Common myeloid progenitor, CD34-positive (primary cell): ENCODE measurements at regions not wholly inside any gene's neighbourhood (a gene's known extent, or its start where the extent isn't known, plus 50 kb on each side); places are given as distances from the start of the nearest gene placed in this dataset.

Experiments used
- CTCF ChIA-PET: fragments of 350-600 bp; sonication (Branson Sonifier 250); formaldehyde crosslinking; loops from one replicate; lab custom pipeline; 2021; ENCODE audit warnings: antibody characterized with exemption; lab: Charles Lee
- POLR2A ChIA-PET: fragments of 350-600 bp; sonication (Branson Sonifier 250); formaldehyde crosslinking; loops from one replicate; lab custom pipeline; 2021; ENCODE audit warnings: antibody characterized with exemption; lab: Charles Lee
- DNase-seq, 3 donors: peaks; one replicate each; pipeline versions ENCODE4 v3.0.0 to v3.0.0-alpha.2; 2013
- H3K27ac ChIP-seq, 2 experiments: 1 replicate in 1 of 2; 2 replicates in 1 of 2; pipeline ENCODE4 v1.7.0; 2013; ENCODE audit warnings: inconsistent platforms in 2 of 2, low read length in 2 of 2, mild to moderate bottlenecking in 2 of 2, low read depth in 1 of 2, moderate library complexity in 1 of 2; ENCODE audit not compliant: severe bottlenecking in 2 of 2, insufficient read depth in 1 of 2, poor library complexity in 1 of 2
- H3K27me3 ChIP-seq, 5 experiments: replicated peaks in 2 of 5; 1 replicate in 3 of 5; 2 replicates in 2 of 5; pipeline versions ENCODE4 v1.6.1 to v1.7.0; 2013; ENCODE audit warnings: low read length in 4 of 5, mild to moderate bottlenecking in 2 of 5, moderate library complexity in 2 of 5, inconsistent platforms in 1 of 5; ENCODE audit not compliant: insufficient read depth in 5 of 5, control insufficient read depth in 4 of 5
- H3K36me3 ChIP-seq, 4 experiments: 1 replicate in 2 of 4; 2 replicates in 2 of 4; pipeline versions ENCODE4 v1.6.1 to v1.7.0; 2013; ENCODE audit warnings: low read length in 3 of 4, control low read depth in 1 of 4, mild to moderate bottlenecking in 1 of 4; ENCODE audit not compliant: control insufficient read depth in 4 of 4, insufficient read depth in 4 of 4
- H3K4me1 ChIP-seq, 4 experiments: 1 replicate in 3 of 4; 2 replicates in 1 of 4; pipeline versions ENCODE4 v1.6.1 to v1.7.1; 2013; ENCODE audit warnings: low read length in 3 of 4, mild to moderate bottlenecking in 3 of 4, control low read depth in 1 of 4, inconsistent platforms in 1 of 4, moderate library complexity in 1 of 4; ENCODE audit not compliant: control insufficient read depth in 4 of 4, insufficient read depth in 4 of 4; ENCODE audit errors: control extremely low read depth in 1 of 4
- H3K4me3 ChIP-seq, 7 experiments: 1 replicate in 4 of 7; 2 replicates in 3 of 7; pipeline versions ENCODE4 v1.5.1 to v1.7.0; 2013; ENCODE audit warnings: mild to moderate bottlenecking in 7 of 7, low read length in 6 of 7, moderate library complexity in 6 of 7, inconsistent platforms in 2 of 7, low read depth in 2 of 7, control low read depth in 1 of 7; ENCODE audit not compliant: insufficient read depth in 4 of 7, control insufficient read depth in 1 of 7; ENCODE audit errors: extremely low read depth in 1 of 7
- H3K9me3 ChIP-seq, 5 experiments: 1 replicate in 4 of 5; 2 replicates in 1 of 5; pipeline versions ENCODE4 v1.6.1 to v1.7.1; 2013; ENCODE audit warnings: low read length in 4 of 5, mild to moderate bottlenecking in 2 of 5, inconsistent platforms in 1 of 5, low read depth in 1 of 5, moderate library complexity in 1 of 5; ENCODE audit not compliant: control insufficient read depth in 4 of 5, insufficient read depth in 2 of 5; ENCODE audit errors: control extremely low read depth in 1 of 5
- WGBS: methylation state at CpG from one replicate; pipeline ENCODE4 v1.1.5; 2013; ENCODE audit not compliant: insufficient coverage; 5-methylcytosine and 5-hydroxymethylcytosine counted together

- no peaks in the 10 kb centered on the region for H3K36me3 ChIP-seq
- no peak for DNase-seq
- H3K4me1 ChIP-seq, result no peaks in the 10 kb centered on the region
- whole genome bisulfite sequencing, result 94% methylated on average over 2 of the region's 4 CpGs
- no peaks in the 10 kb centered on the region for H3K9me3 ChIP-seq
- no peak overlapping the region for H3K27ac ChIP-seq
- H3K27me3 ChIP-seq, result peaks cover 0 to 2% (median 0%) of the 10 kb centered on the region in 5 experiments
- H3K4me3 ChIP-seq, result no peak overlapping the region
- CTCF ChIA-PET, result no interaction called here
- POLR2A ChIA-PET, result no interaction called here
Measured at GRCh38 chr5:167307042-167307441, 984.4 kb upstream of the WWC1 start.

- DNase-seq, result no peak
- Histone ChIP-seq H3K4me1 (no peaks in the 10 kb centered on the region), H3K27ac (no peak overlapping the region), H3K36me3 (no peaks in the 10 kb centered on the region), H3K4me3 (no peak overlapping the region), H3K9me3 (no peaks in the 10 kb centered on the region), H3K27me3 (peaks cover 0 to 2% (median 0%) of the 10 kb centered on the region in 5 experiments)
- 100% methylated on average over 3 of the region's 5 CpGs for WGBS
- ChIA-PET POLR2A (no interaction called here), CTCF (no interaction called here)
Measured at GRCh38 chr5:167308466-167308865, 983.0 kb upstream of the WWC1 start.

- H3K9me3 ChIP-seq, result no peaks in the 10 kb centered on the region
- no peaks in the 10 kb centered on the region for H3K4me1 ChIP-seq
- ChIA-PET POLR2A (no interaction called here), CTCF (no interaction called here)
- 100% methylated on average over 7 of the region's 8 CpGs for WGBS
- no peak overlapping the region for H3K4me3 ChIP-seq
- DNase-seq, result no peak
- H3K36me3 ChIP-seq, result no peaks in the 10 kb centered on the region
- no peak overlapping the region for H3K27ac ChIP-seq
- H3K27me3 ChIP-seq, result no peaks in the 10 kb centered on the region
Measured at GRCh38 chr5:167309941-167310517, 981.4 kb upstream of the WWC1 start.

GRCh38 chr5:167311340-167311739 is 980.1 kb upstream of the WWC1 start:
- Histone ChIP-seq H3K27me3 (no peaks in the 10 kb centered on the region), H3K27ac (no peak overlapping the region), H3K4me3 (no peak overlapping the region), H3K36me3 (no peaks in the 10 kb centered on the region), H3K4me1 (no peaks in the 10 kb centered on the region), H3K9me3 (no peaks in the 10 kb centered on the region)
- CTCF ChIA-PET, result no interaction called here
- WGBS, result no CpG with 5 or more reads among the region's 3 CpGs
- POLR2A ChIA-PET, result no interaction called here
- no peak for DNase-seq

- WGBS, result 88% methylated on average over 1 of the region's 3 CpGs
- Histone ChIP-seq H3K4me1 (no peaks in the 10 kb centered on the region), H3K36me3 (no peaks in the 10 kb centered on the region), H3K9me3 (no peaks in the 10 kb centered on the region), H3K4me3 (no peak overlapping the region), H3K27ac (no peak overlapping the region), H3K27me3 (no peaks in the 10 kb centered on the region)
- CTCF ChIA-PET, result no interaction called here
- DNase-seq, result no peak
- POLR2A ChIA-PET, result no interaction called here
Measured at GRCh38 chr5:167312225-167312624, 979.2 kb upstream of the WWC1 start.

GRCh38 chr5:167315762-167316161 is 975.7 kb upstream of the WWC1 start:
- Histone ChIP-seq H3K4me1 (no peaks in the 10 kb centered on the region), H3K27ac (no peak overlapping the region), H3K9me3 (no peaks in the 10 kb centered on the region), H3K36me3 (no peaks in the 10 kb centered on the region), H3K4me3 (no peak overlapping the region), H3K27me3 (no peaks in the 10 kb centered on the region)
- 83% methylated on average over 1 of the region's 2 CpGs for WGBS
- no peak for DNase-seq
- CTCF ChIA-PET, result no interaction called here
- POLR2A ChIA-PET, result no interaction called here

GRCh38 chr5:167317884-167318283 is 973.6 kb upstream of the WWC1 start:
- H3K4me3 ChIP-seq, result no peak overlapping the region
- no peaks in the 10 kb centered on the region for H3K4me1 ChIP-seq
- ChIA-PET CTCF (no interaction called here), POLR2A (no interaction called here)
- H3K9me3 ChIP-seq, result no peaks in the 10 kb centered on the region
- H3K27ac ChIP-seq, result no peak overlapping the region
- no peaks in the 10 kb centered on the region for H3K27me3 ChIP-seq
- H3K36me3 ChIP-seq, result no peaks in the 10 kb centered on the region
- 83% methylated on average over 1 of the region's 3 CpGs for WGBS
- DNase-seq, result no peak
